HG02571 (cell line): ENCODE measurements at regions not wholly inside any gene's neighbourhood (a gene's known extent, or its start where the extent isn't known, plus 50 kb on each side); places are given as distances from the start of the nearest gene placed in this dataset.

ENCODE experiments used
- ATAC-seq: cut with Tn5 transposase; IDR thresholded peaks from one replicate; pipeline ENCODE4 v1.9.1; 2021; ENCODE audit warnings: mild to moderate bottlenecking, moderate library complexity; ENCODE audit not compliant: unreplicated experiment

DNA sequence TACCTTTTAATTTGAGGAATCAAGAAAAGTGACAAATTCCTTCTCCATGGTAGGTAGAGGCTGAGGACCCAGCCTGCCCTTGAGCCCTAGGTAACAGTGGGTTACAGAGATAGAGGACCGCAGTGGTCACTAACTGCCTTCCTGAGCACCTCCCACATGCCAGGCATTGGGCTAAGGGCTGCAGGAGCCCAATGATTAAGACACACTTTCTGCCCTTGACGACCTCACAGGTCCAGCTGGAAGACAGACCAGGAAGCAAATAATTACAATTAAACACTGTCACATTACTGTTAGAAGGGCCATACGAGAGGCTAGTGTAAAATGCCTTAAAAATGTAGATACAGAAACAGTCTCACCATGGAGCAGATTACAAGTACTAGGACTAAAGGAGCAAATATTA, 156.8 kb upstream of the NFE2L3 start:
- no peak for ATAC-seq

DNA sequence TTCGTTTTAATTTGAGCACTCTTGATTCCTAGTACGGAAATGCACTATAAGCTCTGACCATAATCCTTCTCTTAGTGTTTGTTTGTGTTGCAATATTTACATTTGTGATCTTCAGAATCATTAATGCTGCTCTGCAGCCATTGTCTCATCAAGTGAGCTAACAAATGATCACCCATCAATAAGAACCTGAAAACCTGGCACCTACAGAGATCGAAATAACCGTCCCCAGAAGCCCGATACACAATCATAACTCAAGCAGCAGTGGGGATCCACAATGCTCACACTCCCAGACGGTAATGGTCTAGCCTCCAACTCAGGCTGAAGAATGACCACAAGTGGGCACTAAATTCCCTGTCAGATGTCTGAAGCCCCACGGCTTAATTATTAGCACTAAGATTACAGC, 156.0 kb upstream of the NFE2L3 start:
- ATAC-seq = no peak

DNA sequence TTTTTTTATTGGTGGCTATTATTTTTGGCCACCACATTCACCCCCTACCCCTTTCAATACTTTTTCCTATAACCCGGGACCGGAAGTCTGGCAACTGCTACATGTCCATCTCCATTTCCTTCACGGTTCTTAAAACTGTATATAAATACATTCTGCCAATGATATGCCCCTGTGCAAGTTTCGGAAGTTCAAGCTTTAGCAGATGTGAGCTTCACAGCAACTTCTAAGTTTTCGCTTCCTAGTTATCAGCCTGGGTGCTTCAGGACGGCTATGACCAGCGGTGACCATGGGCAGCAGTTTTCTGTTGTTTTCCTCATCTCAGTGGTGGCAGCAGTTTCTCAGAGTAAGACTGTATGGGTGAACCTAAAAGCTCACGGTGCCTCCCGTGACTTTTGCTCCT, 153.5 kb upstream of the NFE2L3 start:
- ATAC-seq = no peak

DNA sequence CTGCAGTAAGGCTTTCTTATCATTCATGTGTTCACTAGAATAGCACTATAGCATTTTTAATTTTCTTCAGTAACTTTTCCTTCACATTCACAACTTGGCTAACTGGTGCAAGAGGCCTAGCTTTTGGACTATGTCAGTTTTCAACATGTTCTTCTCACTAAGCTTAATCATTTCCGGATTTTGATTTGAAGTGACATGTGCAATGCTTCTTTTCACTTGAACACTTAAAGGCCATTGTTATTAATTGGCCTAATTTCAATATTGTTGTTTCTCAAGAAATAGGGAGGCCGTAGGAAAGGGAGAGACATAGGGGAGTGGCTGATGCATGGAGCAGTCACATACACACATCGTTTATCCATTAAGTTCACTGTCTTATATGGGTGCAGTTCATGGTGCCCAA, 151.2 kb upstream of the NFE2L3 start:
- ATAC-seq = no peak

DNA sequence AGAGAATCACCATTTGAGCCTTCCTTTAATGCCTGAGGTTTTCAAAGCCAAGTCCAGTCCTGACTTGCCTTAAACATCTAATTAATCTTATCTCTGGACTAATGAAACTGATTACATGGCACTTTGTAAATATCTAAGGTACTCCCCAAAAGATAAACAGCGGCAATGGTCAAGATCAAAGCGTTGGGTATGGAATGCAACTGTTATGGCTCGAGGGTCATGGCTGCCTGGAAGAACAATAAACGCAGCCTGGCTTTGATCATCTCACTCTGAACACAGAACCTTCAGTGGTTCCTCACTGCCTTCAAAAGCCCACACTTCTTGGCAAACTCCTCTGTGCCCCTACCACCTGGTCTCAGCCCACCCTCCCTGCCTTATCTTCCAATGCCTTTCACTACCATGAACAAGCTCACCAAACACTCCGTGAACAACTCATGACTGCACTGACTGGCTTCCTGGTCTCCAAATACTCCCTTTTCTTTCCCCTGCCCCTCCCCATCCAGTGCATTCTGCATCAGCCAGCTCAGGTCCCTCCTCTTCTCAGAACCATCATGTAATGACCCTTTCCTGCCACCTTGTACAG, 150.2 kb upstream of the NFE2L3 start:
- no peak for ATAC-seq

DNA sequence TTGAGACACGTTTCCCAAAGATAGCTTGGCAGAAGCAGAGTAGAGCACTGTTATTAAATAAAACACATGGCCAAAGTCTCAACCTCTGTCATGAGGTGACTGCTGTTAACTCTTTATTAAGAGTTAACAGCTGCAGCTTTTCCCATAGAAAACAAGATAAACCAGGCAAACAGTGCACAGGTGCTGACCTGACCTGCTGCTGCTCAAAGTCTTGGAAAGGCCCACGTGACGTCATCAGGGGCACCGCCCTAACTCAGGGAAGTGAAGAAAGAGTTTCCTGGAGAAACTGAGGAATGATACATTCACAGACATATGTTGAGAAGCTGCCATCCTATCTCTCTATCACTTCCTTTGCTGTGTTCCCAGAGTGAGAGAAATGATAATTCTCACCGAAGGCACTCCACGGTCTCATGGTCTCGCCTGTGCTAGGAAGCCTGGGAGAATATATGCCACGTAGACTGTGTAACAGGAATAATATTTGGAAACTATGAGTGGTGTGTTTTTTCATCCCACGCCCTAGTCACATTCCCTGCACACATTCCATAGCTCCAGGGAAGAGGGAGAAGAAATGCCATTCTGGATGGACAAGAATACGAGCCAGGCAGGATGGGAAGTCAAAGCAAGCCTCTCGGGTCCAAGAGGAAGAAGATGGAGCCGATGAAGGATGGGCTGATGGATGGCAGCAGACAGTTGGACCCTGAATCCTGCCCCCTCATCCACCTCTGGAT, 146.2 kb upstream of the NFE2L3 start:
- ATAC-seq = no peak

DNA sequence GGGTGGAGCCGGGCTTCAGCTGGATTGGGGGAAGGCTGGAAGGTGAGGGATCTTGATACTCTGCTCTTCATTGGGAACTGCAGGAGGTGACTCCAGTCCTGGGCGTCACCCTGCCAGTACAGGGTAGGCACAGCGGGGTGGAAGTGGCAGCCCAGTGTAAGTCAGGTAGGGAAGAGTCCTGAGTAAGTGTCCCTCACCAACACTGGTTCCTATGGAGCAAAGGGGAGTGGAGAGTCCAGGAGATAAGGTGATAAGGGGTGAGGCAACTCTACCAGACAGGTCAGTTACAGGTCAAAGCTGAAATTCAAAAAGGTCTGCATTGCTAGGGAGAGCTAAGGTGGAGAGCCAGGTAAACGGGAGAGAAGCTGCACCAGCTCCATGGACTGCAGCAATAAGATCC, 145.6 kb upstream of the NFE2L3 start:
- ATAC-seq = no peak

DNA sequence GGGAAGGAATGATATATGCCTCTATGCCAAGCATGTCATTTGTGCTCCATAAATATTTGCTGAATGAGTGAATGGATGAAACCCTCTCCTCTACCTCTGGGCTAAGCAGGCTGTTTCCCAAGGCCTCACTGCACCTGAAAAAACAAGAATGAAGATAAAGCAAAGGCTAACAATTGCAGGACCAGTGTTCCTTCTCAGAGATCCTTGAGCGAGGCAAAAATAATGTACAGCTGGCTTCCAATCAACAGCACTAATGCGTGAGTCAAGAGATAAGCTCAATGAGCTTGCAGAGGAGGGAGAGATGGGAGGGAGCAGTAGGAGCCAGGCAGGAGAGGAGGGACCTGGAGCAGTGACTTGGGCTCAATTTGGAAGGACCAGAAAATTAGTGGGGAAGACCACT, 144.5 kb upstream of the NFE2L3 start:
- no peak for ATAC-seq

DNA sequence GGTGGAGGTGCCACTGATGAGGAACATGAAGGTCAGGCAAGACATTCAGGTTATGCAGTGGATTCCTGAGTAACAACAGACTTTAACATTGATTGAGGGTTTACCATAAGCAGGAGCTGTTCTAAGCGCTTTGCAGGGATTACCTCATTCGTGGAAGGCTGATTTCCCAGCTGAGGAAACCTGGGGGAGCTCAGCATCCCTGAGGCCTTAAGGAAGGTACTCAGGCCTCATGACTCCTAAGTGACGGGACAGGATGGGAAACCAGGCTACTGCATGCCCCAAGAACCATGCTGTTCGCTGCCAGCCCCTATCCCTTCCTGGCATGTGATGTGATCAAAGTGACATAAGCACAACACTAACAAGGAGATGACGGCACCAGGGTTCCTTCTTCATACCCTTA, 143.6 kb upstream of the NFE2L3 start:
- ATAC-seq = no peak

DNA sequence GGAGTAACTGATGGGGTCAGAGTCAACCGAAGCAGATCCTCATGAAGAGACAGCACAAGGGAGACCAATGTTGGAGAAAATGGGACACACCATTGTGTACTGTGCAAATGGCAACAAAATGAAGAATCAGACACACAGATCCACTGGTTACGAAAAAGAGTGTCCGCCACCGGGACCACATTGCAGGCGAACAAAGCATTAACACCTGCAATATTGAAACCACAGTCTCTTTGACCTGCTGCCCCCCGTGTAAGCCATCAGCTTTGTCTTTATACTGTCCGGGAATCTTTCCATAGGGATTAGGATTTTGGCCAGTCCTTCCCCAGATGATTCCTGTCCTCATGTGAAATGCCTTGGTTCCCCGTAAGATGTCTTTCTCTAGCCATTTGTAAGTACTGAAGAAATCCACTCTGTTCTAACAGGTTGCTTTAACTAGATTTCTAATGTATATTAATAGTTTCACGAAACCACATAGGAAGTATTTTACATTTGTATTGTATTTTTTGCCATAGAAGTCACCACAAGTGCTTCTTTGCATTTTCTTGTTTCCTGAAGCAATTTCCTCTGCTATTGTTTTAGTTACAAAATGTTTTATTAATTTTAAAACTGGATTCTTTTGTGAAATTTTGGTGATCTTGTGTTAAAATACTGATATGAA, 140.8 kb upstream of the NFE2L3 start:
- ATAC-seq = peak; percentile 62

DNA sequence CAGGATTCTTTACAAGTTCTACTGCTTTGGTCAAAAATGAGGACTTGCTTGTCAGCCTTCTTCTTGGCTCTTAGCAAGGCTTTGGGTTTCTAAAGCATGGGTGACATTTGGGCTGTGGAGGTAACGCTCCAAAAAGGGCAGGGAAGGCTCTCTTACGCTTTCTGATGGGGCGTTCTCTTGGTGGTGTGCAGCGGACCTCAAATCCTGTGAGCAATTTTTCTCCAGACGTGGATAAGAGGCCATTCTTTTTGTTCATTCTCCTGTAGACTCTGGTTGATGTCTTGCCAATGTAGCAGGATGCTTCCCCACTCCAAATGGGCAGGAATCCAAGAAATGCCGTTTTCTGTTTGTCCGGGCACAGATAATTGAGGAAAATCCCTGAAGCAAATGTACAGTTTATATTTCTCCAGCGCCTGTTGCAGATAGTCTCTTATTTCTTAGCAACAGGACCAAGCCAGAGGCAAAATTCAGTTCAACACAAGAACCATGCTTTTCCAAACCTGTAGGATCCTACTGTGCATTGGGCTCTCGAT, 138.4 kb upstream of the NFE2L3 start:
- no peak for ATAC-seq

DNA sequence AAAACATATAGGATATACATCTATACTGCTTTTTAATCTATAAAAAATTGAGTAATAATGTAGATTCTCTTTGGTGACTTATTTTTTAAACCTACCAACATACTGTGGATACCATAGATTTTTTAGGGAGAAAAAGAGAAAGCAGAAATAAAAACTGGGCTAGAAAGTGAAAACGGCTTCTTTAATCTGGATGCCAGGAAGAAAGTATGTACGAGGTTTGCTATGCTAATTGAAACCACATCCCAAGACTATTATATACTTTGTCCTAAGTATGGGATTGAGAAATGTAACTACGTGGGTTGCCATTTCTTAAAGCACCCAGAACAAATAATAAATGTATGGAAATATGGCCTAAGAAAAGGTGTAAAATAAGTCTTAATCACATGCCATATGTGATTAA, 129.0 kb upstream of the NFE2L3 start:
- ATAC-seq = no peak

DNA sequence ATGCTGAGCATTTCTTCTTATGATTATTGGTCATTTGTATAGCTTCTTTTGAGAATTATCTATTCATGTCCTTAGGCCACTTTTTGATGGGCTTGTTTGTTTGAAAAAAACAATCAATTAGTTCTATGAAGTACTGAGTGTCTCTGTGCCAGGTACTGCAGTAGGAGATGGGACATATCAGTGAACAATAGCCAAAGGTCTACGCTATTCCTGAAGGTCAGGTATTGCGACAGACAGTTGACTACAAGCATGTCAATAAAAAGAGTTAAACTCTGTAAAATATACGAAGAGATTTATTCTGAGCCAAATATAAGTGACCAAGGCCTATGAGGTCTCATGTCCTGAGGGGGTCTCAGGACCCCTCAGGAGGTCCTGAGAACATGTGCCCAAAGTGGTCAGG, 122.1 kb upstream of the NFE2L3 start:
- ATAC-seq = no peak

DNA sequence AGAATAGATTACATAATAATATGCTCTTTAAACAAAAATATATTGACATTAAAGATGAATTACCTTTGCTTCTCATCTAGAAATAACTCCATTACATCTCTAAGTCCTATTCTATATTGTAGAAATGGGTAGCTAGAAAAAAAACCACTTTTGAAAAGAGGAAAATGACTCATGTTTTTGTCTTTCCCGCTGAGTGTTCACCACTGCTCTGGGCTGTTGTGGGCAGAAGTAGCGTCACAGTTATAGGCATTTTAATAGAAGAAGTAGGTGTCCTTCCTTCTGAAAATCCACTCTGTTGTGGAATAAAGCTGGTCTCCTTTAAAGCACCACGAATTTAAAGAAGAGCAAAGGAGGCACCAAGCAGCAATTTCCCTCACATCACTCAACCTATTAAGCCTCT, 117.6 kb upstream of the NFE2L3 start:
- ATAC-seq = no peak

DNA sequence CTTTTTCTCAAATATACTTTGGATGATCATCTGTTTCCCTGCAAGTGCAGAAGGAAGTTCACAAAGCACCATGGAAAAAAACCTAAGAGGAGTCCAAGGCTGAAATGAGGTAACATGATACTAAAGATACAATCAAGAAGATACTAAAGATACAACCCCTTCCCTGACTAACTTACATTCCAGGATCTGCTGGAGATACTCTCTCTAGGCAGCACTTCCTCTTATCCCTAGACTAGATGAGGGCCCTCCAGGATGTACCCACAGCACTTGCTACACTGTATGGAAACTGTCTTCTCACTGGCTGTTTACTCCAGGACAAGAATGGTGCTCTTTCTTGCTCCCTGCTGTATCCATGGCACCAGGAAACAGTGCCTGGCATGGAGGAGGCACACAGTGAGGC, 116.4 kb upstream of the NFE2L3 start:
- ATAC-seq = no peak

DNA sequence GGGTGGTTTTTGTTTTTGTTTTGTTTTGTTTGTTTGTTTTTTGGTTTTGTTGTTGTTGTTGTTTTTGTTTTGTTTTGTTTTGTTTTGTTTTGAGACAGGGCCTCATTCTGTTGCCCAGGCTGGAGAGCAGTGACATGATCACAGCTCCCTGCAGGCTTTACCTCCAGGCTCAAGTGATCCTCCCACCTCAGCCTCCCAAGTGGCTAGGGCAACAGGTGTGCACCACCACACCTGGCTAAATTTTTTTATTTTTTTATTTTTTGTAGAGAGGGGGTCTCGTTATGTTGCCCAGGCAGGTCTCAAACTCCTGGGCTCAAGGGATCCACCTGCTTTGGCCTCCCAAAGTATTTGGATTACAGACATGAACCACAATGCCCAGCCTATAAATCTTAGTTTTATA, 115.9 kb upstream of the NFE2L3 start:
- ATAC-seq = no peak

DNA sequence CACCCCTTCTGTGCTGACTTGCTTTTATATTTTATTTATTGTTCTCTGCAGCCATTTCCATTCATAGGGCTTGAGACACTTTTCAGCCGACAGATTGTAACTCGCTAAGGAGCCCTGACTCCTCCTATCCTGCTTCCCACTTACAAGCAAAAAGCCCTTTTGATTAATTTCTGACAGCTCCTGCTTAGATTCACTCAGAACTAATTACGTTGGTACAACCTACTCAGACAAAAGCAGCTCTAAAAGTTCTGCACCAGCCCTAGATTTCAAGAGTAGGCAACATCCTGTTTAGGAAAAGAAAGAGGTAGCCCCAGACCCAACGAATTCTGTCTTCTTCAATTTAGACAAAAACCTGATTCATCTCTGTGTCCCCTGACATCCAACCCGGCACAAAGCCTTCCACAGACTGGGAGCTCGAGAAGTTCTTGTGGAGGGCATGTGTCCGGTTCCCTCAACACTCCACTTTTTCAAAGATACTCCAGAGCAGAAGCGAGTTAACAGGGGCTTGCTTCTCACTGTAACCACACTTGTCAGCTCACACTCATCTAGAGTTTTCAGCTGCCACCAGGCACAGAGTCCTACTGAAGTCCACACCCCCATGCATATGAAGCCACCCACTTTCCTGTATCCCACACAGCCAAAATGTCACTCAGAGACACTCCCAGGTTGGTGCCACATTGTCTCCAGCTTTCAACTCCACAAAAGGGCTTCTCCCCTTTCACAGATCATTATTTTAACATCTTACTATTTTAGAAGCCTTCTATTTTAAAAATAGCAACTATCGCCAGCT, 113.6 kb upstream of the NFE2L3 start:
- ATAC-seq = no peak

DNA sequence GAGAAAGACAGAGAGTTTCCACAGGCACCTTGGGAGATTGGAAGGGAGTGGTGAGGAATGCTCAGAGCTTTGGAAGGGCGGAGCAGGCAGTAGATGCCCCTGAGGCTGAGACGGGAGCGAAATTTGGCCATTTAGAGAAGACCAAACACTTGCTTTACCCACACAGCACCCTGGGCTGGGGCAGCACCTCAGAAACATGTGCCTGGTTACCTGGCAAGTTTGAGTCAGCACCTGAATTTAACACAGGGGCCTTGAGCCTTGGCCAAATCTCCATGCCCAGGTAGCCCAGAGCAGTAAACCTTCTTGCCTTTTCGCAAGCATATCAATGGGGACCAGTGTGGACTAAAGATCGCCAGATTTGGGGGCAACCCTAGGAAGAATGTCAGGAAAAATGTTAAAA, 111.9 kb upstream of the NFE2L3 start:
- no peak for ATAC-seq

DNA sequence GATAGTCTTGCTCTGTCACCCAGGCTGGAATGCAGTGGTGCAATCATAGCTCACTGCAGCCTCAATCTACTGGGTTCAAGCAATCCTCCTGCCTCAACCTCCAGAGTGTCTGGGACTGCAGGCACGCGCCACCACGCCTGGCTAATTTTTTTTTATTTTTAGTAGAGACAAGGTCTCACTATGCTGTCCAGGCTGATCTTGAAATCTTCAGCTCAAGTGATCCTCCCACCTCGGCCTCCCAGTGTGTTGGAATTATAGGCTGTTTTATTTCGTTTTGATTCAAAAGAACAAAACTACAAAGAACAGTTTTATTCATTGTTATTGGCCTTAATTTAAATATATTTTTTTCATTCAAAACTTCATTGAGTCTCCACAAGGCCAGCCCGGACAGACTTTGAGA, 109.8 kb upstream of the NFE2L3 start:
- no peak for ATAC-seq

DNA sequence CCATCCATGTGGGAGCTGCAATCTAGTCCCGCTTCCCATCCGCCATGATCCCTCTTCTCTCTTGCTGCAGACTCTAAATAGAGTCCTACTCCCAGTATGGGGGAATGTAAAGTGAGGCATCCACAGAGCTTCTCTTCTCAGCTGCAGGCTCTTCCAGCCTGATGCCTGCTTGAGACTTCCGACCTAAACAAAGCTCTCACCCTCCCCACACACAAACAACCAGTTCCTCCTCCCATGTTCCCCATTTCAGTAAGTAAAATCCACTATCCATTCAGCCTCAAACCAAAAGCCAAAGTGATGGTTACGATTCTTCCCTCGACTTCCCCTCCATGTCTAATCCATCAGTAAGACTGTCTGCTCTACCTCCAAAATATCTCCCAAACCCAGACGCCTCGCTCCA, 108.2 kb upstream of the NFE2L3 start:
- ATAC-seq = no peak

DNA sequence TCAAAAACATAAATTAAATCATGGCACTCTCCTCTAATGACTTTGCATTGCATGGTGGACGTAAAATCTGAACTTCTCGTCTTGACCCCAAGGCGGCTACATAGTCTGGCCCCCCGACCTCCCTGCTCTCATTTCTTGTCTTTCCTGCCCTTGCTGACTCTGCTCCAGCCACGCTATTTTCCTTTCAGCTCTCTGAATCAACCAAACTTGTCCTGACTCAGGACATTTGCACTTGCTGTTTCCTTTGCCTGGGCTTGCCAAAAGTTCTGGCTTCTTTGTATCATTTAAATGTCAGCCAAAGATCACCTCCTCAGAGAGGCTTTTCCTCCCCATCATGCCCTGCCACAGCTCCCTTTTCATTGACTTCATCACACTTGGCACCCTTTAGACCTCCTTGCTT, 107.7 kb upstream of the NFE2L3 start:
- ATAC-seq = no peak

DNA sequence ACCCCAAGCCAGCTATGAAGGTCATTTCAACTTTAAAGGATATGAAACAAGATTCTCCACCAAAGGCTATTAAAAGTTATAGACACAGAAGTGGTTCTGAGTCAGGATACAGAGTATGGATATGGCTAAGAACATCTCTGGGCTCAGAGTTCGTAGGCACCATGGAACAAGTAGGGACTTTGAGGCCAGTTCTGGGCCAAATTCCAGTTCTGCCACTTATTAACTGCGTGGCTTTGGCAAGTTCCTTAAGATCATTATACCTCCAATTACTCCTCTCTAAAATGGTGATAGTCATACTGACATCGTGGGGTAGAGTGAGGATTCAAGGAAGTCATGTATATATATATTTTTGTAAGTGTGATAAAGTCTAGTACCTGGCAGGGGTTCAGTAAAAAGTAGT, 105.8 kb upstream of the NFE2L3 start:
- ATAC-seq = no peak
